ENCODE measurements at regions not wholly inside any gene's neighbourhood (a gene's known extent, or its start where the extent isn't known, plus 50 kb on each side); places are given as distances from the start of the nearest gene placed in this dataset.

GRCh38 chr11:34774604-34775003, 141.6 kb downstream of the APIP start:
- Histone ChIP-seq H3K4me2 (ENCODE audit: low read depth, low read length, poor library complexity, severe bottlenecking) (no peak overlapping the region), H3K4me1 (ENCODE audit: insufficient read depth, low read length, poor library complexity, severe bottlenecking) (no peaks in the 10 kb centered on the region), H2AFZ (ENCODE audit: low read length) (no peak overlapping the region), H3K79me2 (ENCODE audit: insufficient read depth, low read length) (no peaks in the 10 kb centered on the region), H4K20me1 (ENCODE audit: insufficient read depth, low read length, poor library complexity, severe bottlenecking) (no peaks in the 10 kb centered on the region), H3F3A (ENCODE audit: low read depth) (no peaks in the 10 kb centered on the region), H3K36me3 (ENCODE audit: insufficient read depth, low read length) (no peaks in the 10 kb centered on the region), H3K9me3 (ENCODE audit: insufficient read depth, low read depth, low read length) (no peaks in the 10 kb centered on the region), H3K4me3 (ENCODE audit: low read length, poor library complexity, severe bottlenecking) (no peak overlapping the region), H3K9me2 (replicated peaks; ENCODE audit: low read depth, low read length) (no peaks in the 10 kb centered on the region), H3K27me3 (ENCODE audit: insufficient read depth, low read length, poor library complexity, severe bottlenecking) (no peaks in the 10 kb centered on the region), H3K9ac (ENCODE audit: low read depth, low read length, poor library complexity, severe bottlenecking) (no peak overlapping the region)
- TF ChIP-seq EZH2phosphoT487 (IDR thresholded peaks at IDR 0.05; ENCODE audit: borderline replicate concordance) (no peak), CTCF (conservative IDR thresholded peaks at IDR 0.05; ENCODE audit: low read length) (no peak)

- no peaks in the 10 kb centered on the region for H3F3A ChIP-seq (ENCODE audit: low read depth)
- no peaks in the 10 kb centered on the region for H3K9me2 ChIP-seq (replicated peaks; ENCODE audit: low read depth, low read length)
- H3K4me3 ChIP-seq (ENCODE audit: low read length, poor library complexity, severe bottlenecking) = no peak overlapping the region
- H3K27me3 ChIP-seq (ENCODE audit: insufficient read depth, low read length, poor library complexity, severe bottlenecking) = no peaks in the 10 kb centered on the region
- no peaks in the 10 kb centered on the region for H4K20me1 ChIP-seq (ENCODE audit: insufficient read depth, low read length, poor library complexity, severe bottlenecking)
- H3K79me2 ChIP-seq (ENCODE audit: insufficient read depth, low read length) = no peaks in the 10 kb centered on the region
- no peaks in the 10 kb centered on the region for H3K4me1 ChIP-seq (ENCODE audit: insufficient read depth, low read length, poor library complexity, severe bottlenecking)
- no peaks in the 10 kb centered on the region for H3K36me3 ChIP-seq (ENCODE audit: insufficient read depth, low read length)
- H2AFZ ChIP-seq (ENCODE audit: low read length) = no peak overlapping the region
- H3K9ac ChIP-seq (ENCODE audit: low read depth, low read length, poor library complexity, severe bottlenecking) = no peak overlapping the region
- no peaks in the 10 kb centered on the region for H3K9me3 ChIP-seq (ENCODE audit: insufficient read depth, low read depth, low read length)
- TF ChIP-seq EZH2phosphoT487 (IDR thresholded peaks at IDR 0.05; ENCODE audit: borderline replicate concordance) = no peak
- no peak for TF ChIP-seq CTCF (conservative IDR thresholded peaks at IDR 0.05; ENCODE audit: low read length)
- H3K4me2 ChIP-seq (ENCODE audit: low read depth, low read length, poor library complexity, severe bottlenecking) = no peak overlapping the region
Measured at GRCh38 chr11:34773826-34774225, 142.4 kb downstream of the APIP start.

GRCh38 chr11:34773211-34773610, 143.0 kb downstream of the APIP start:
- no peak overlapping the region for H3K4me2 ChIP-seq (ENCODE audit: low read depth, low read length, poor library complexity, severe bottlenecking)
- H3K9ac ChIP-seq (ENCODE audit: low read depth, low read length, poor library complexity, severe bottlenecking) = no peak overlapping the region
- H3K9me2 ChIP-seq (replicated peaks; ENCODE audit: low read depth, low read length) = no peaks in the 10 kb centered on the region

More at GRCh38 chr11:34773211-34773610, 143.0 kb downstream of the APIP start:
- no peaks in the 10 kb centered on the region for H3K4me1 ChIP-seq (ENCODE audit: insufficient read depth, low read length, poor library complexity, severe bottlenecking)
- no peaks in the 10 kb centered on the region for H3K36me3 ChIP-seq (ENCODE audit: insufficient read depth, low read length)
- TF ChIP-seq EZH2phosphoT487 (IDR thresholded peaks at IDR 0.05; ENCODE audit: borderline replicate concordance) = no peak
- TF ChIP-seq CTCF (conservative IDR thresholded peaks at IDR 0.05; ENCODE audit: low read length) = no peak
- no peaks in the 10 kb centered on the region for H3F3A ChIP-seq (ENCODE audit: low read depth)
- H3K79me2 ChIP-seq (ENCODE audit: insufficient read depth, low read length) = no peaks in the 10 kb centered on the region
- H3K9me3 ChIP-seq (ENCODE audit: insufficient read depth, low read depth, low read length) = no peaks in the 10 kb centered on the region
- H2AFZ ChIP-seq (ENCODE audit: low read length) = no peak overlapping the region
- H4K20me1 ChIP-seq (ENCODE audit: insufficient read depth, low read length, poor library complexity, severe bottlenecking) = no peaks in the 10 kb centered on the region
- no peaks in the 10 kb centered on the region for H3K27me3 ChIP-seq (ENCODE audit: insufficient read depth, low read length, poor library complexity, severe bottlenecking)
- no peak overlapping the region for H3K4me3 ChIP-seq (ENCODE audit: low read length, poor library complexity, severe bottlenecking)
